ENCODE measurements at regions not wholly inside any gene's neighbourhood (a gene's known extent, or its start where the extent isn't known, plus 50 kb on each side); places are given as distances from the start of the nearest gene placed in this dataset.

DNA sequence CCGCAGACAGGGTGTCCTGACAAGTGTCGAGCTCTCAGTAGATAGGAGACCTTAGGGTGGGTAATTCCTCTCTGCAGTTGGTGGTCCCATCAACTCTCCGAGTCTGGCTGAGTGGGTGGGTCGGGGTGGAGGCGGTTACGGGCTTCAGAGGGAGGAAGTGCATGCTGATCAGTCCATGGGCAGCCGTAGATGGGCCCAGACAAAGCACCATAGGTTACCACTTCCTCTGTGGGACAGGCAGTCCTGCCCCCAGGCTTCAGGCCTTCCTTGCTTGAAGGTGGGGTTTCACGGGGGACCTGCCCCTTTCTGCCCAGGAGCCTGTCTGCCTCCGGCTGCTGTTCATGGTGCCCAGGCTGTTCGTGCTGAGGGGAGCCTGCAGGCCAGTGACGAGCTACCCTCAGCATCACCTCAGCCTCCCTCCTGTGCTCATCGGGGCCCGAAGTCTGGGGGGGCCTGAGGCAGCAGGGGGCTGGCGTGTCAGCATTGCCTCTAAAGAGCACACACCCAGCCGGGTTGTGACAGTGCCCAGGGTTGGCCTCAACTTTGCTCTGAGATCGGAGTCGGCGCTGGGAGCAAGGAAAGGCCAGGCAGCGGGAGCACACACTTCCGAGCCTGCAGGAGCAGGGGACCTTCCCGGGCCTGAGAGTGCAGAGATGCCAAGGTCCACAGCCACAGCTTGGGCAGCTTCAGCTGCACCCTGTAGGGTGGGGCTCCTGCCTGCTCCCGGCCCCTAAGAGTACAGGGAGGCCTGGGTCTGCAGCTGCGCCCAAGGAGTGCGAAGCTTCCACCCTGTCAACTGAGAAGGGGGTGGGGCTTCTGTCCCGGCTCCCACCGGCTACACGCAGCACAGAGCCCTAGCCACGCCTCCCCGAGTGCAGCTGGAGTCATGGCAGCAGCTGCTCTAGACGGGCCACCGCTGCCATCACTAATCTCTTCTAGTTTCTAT lies 225.4 kb upstream of the NRIP1 start:
- Histone ChIP-seq H4K5ac (ENCODE audit: insufficient read length, low read depth, low read length) (no peak overlapping the region), H2AFZ (ENCODE audit: low read length) (no peak overlapping the region), H2BK20ac (ENCODE audit: low read depth, low read length, poor library complexity, severe bottlenecking) (no peak overlapping the region), H3K79me1 (ENCODE audit: insufficient read depth, low read depth, low read length, poor library complexity, severe bottlenecking) (no peaks in the 10 kb centered on the region), H4K91ac (ENCODE audit: insufficient read length, low read depth, low read length) (no peak overlapping the region), H3K9ac (ENCODE audit: extremely low read depth, insufficient read length, low read length) (no peak overlapping the region), H3K79me2 (ENCODE audit: insufficient read depth, low read length) (no peaks in the 10 kb centered on the region), H4K20me1 (ENCODE audit: control insufficient read depth, insufficient read depth, insufficient read length) (no peaks in the 10 kb centered on the region), H3K4me1 (ENCODE audit: insufficient read depth, low read length) (no peaks in the 10 kb centered on the region; the same call in 1 of the 2 replicates), H3K9me3 (ENCODE audit: control insufficient read depth, low read depth, low read length) (no peaks in the 10 kb centered on the region), H3T11ph (ENCODE audit: low read length) (no peak overlapping the region), H3K27me3 (ENCODE audit: insufficient read depth, low read length) (no peaks in the 10 kb centered on the region), H2BK120ac (ENCODE audit: low read depth, low read length, poor library complexity, severe bottlenecking) (no peak overlapping the region), H2BK15ac (ENCODE audit: low read depth, low read length) (no peak overlapping the region), H2AK5ac (ENCODE audit: insufficient read length, low read length) (no peak overlapping the region), H2BK5ac (ENCODE audit: insufficient read length, low read length) (no peak overlapping the region), H4K8ac (replicated peaks; ENCODE audit: insufficient read length, low read depth, low read length) (no peak overlapping the region), H3K56ac (ENCODE audit: insufficient read length, low read depth, low read length) (no peak overlapping the region), H3K4ac (ENCODE audit: low read depth, low read length) (no peak overlapping the region), H3K4me2 (ENCODE audit: insufficient read depth, insufficient read length, low read length) (no peak overlapping the region), H3K23ac (ENCODE audit: insufficient read length, low read depth, low read length) (no peak overlapping the region), H2BK12ac (ENCODE audit: insufficient read length, low read depth, low read length) (no peak overlapping the region), H3K14ac (ENCODE audit: insufficient read depth, low read length) (no peak overlapping the region; the same call in 1 of the 2 replicates), H3K18ac (ENCODE audit: insufficient read length, low read depth, low read length) (no peak overlapping the region), H3K23me2 (ENCODE audit: insufficient read length, low read depth, low read length, poor library complexity, severe bottlenecking) (no peaks in the 10 kb centered on the region), H3K27ac (ENCODE audit: insufficient read length, low read depth, low read length) (no peak overlapping the region)
- H3K27ac Mint-ChIP-seq, result no peak overlapping the region
- TF ChIP-seq, protein P1, sequence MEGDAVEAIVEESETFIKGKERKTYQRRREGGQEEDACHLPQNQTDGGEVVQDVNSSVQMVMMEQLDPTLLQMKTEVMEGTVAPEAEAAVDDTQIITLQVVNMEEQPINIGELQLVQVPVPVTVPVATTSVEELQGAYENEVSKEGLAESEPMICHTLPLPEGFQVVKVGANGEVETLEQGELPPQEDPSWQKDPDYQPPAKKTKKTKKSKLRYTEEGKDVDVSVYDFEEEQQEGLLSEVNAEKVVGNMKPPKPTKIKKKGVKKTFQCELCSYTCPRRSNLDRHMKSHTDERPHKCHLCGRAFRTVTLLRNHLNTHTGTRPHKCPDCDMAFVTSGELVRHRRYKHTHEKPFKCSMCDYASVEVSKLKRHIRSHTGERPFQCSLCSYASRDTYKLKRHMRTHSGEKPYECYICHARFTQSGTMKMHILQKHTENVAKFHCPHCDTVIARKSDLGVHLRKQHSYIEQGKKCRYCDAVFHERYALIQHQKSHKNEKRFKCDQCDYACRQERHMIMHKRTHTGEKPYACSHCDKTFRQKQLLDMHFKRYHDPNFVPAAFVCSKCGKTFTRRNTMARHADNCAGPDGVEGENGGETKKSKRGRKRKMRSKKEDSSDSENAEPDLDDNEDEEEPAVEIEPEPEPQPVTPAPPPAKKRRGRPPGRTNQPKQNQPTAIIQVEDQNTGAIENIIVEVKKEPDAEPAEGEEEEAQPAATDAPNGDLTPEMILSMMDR (conservative IDR thresholded peaks at IDR 0.05), result no peak
- no CpG with 5 or more reads among the region's 31 CpGs for WGBS (ENCODE audit: extremely low coverage, insufficient read length, low lambda C conversion rate)
- peaks cover 20 to 25% of the 10 kb centered on the region in 2 experiments for H3K4me1 Mint-ChIP-seq
- no peaks in the 10 kb centered on the region for H3K9me3 Mint-ChIP-seq
- peak; percentile 92 for DNase-seq
- H3K36me3 Mint-ChIP-seq (ENCODE audit: insufficient read depth in 1 of 3, low read depth in 3 of 3), result no peaks in the 10 kb centered on the region
- no peak overlapping the region for H3K4me3 Mint-ChIP-seq
- peaks cover 3% of the 10 kb centered on the region for H3K27me3 Mint-ChIP-seq (ENCODE audit: low read depth)
